ENCODE measurements at regions not wholly inside any gene's neighbourhood (a gene's known extent, or its start where the extent isn't known, plus 50 kb on each side); places are given as distances from the start of the nearest gene placed in this dataset.

DNA sequence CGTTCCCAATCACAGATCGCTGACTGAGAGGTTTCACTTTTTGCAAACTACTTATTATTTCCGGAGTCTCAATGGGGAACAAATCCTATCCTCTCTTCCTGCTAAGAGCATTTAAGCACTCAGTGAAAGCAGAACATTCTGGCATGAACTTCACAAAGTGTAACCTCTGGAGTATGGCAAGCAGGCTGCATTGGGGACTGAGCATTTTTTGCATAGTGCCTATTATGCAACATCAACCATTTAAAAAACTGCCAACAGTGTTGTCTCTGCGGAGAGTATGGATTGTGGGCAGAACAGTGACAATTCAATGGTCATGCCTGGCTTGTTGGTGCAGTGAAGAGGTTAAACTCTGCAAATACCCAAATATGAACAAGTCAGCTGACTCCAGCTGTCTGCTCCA is 484.6 kb downstream of the OLFM4 start:
- Histone ChIP-seq H3K36me3 (ENCODE audit: insufficient read depth, low read length) (no peaks in the 10 kb centered on the region), H3K9me3 (replicated peaks; ENCODE audit: low read length) (peaks cover 8% of the 10 kb centered on the region), H3K9ac (ENCODE audit: low read depth, low read length) (no peak overlapping the region), H3K4me3 (ENCODE audit: low read length) (no peak overlapping the region), H3K4me2 (ENCODE audit: low read length) (no peak overlapping the region), H3K27me3 (ENCODE audit: control insufficient read depth, insufficient read depth, low read length) (no peaks in the 10 kb centered on the region), H3K4me1 (ENCODE audit: control insufficient read depth, insufficient read depth, low read length) (no peaks in the 10 kb centered on the region)

DNA sequence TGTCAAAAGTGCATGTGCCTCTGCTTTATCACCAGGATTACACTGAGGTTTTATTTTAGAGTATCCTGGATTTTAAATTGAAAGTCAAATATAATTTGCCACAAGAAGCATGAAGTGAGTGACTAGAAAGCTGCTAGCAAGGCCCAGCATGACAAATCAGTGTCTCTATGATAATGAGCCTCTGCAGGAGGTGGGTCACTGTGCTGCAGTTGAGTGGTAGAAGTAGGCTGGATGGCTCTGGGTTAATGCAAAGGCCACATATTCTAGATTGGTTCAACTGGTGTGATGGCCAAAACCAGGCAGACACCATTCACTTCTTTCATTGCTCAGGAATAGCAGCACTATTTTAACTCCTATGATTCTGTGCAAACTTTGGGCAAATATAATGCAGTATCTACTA is 491.5 kb downstream of the OLFM4 start:
- no peak overlapping the region for H3K9ac ChIP-seq (ENCODE audit: low read depth, low read length)
- H3K9me3 ChIP-seq (replicated peaks; ENCODE audit: low read length): peaks cover 15% of the 10 kb centered on the region
- H3K4me3 ChIP-seq (ENCODE audit: low read length): no peak overlapping the region
- no peaks in the 10 kb centered on the region for H3K36me3 ChIP-seq (ENCODE audit: insufficient read depth, low read length)
- no peaks in the 10 kb centered on the region for H3K4me1 ChIP-seq (ENCODE audit: control insufficient read depth, insufficient read depth, low read length)
- no peak overlapping the region for H3K4me2 ChIP-seq (ENCODE audit: low read length)
- H3K27me3 ChIP-seq (ENCODE audit: control insufficient read depth, insufficient read depth, low read length): no peaks in the 10 kb centered on the region

DNA sequence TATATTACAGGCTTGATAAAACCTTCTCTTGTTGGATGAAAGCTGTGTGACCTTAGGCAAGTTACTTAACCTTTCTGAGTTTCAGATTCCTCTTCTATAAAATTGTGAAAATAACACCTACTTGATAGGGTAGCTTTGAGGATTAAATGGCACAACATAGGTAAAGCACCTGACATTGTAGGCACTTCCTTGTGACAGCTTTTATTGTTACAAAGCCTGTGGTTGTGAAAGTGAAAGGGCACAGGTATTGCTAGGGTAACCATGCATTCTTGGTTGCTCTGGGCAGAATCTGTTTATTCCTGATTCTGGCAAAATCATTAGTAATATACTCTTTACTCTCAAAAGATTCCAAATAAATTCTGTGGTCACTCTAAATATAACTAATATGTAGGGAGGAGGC is 493.4 kb downstream of the OLFM4 start:
- Histone ChIP-seq H3K9ac (ENCODE audit: low read depth, low read length) (no peak overlapping the region), H3K27me3 (ENCODE audit: control insufficient read depth, insufficient read depth, low read length) (no peaks in the 10 kb centered on the region), H3K9me3 (replicated peaks; ENCODE audit: low read length) (peaks cover 15% of the 10 kb centered on the region), H3K36me3 (ENCODE audit: insufficient read depth, low read length) (no peaks in the 10 kb centered on the region), H3K4me2 (ENCODE audit: low read length) (no peak overlapping the region), H3K4me1 (ENCODE audit: control insufficient read depth, insufficient read depth, low read length) (no peaks in the 10 kb centered on the region), H3K4me3 (ENCODE audit: low read length) (no peak overlapping the region)

DNA sequence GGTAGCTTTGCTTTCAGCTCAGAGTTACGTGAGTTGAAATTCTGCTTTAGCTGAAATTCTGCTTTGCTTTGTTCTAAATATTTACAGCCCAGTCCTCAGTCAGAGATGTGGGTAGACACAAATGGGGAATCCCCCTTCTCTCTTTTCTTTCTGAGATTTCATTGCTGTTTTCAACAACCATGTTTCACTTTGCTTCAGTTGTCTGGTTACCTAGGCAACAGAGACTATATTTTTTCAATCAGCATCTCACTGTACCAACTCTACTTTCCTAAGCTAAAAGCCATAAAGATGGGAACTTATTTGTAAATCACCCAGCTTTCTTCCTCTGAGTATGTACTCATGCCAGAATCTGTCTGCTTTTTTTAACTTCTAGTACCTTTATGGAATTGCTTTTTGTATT is 509.0 kb downstream of the OLFM4 start:
- no peaks in the 10 kb centered on the region for H3K27me3 ChIP-seq (ENCODE audit: control insufficient read depth, insufficient read depth, low read length)
- no peaks in the 10 kb centered on the region for H3K4me1 ChIP-seq (ENCODE audit: control insufficient read depth, insufficient read depth, low read length)
- H3K4me2 ChIP-seq (ENCODE audit: low read length): no peak overlapping the region
- no peaks in the 10 kb centered on the region for H3K36me3 ChIP-seq (ENCODE audit: insufficient read depth, low read length)
- no peak overlapping the region for H3K9ac ChIP-seq (ENCODE audit: low read depth, low read length)
- H3K9me3 ChIP-seq (replicated peaks; ENCODE audit: low read length): no peaks in the 10 kb centered on the region
- H3K4me3 ChIP-seq (ENCODE audit: low read length): no peak overlapping the region

GRCh38 chr13:53545340-53545941 is 516.8 kb downstream of the OLFM4 start:
- Histone ChIP-seq H3K9me3 (replicated peaks; ENCODE audit: low read length) (peaks cover 7% of the 10 kb centered on the region), H3K4me2 (ENCODE audit: low read length) (no peak overlapping the region), H3K36me3 (ENCODE audit: insufficient read depth, low read length) (no peaks in the 10 kb centered on the region), H3K27me3 (ENCODE audit: control insufficient read depth, insufficient read depth, low read length) (no peaks in the 10 kb centered on the region), H3K4me1 (ENCODE audit: control insufficient read depth, insufficient read depth, low read length) (no peaks in the 10 kb centered on the region), H3K9ac (ENCODE audit: low read depth, low read length) (no peak overlapping the region), H3K4me3 (ENCODE audit: low read length) (no peak overlapping the region)

- H3K4me1 ChIP-seq (ENCODE audit: control insufficient read depth, insufficient read depth, low read length): no peaks in the 10 kb centered on the region
- no peaks in the 10 kb centered on the region for H3K36me3 ChIP-seq (ENCODE audit: insufficient read depth, low read length)
- H3K4me3 ChIP-seq (ENCODE audit: low read length): no peak overlapping the region
- no peak overlapping the region for H3K9ac ChIP-seq (ENCODE audit: low read depth, low read length)
- H3K27me3 ChIP-seq (ENCODE audit: control insufficient read depth, insufficient read depth, low read length): no peaks in the 10 kb centered on the region
- H3K4me2 ChIP-seq (ENCODE audit: low read length): no peak overlapping the region
- H3K9me3 ChIP-seq (replicated peaks; ENCODE audit: low read length): peaks cover 5% of the 10 kb centered on the region
Observed at GRCh38 chr13:53560556-53560955, 531.9 kb downstream of the OLFM4 start.

GRCh38 chr13:53562419-53562818 is 533.8 kb downstream of the OLFM4 start:
- H3K9me3 ChIP-seq (replicated peaks; ENCODE audit: low read length): peaks cover 4% of the 10 kb centered on the region
- H3K9ac ChIP-seq (ENCODE audit: low read depth, low read length): no peak overlapping the region
- H3K4me2 ChIP-seq (ENCODE audit: low read length): no peak overlapping the region
- no peak overlapping the region for H3K4me3 ChIP-seq (ENCODE audit: low read length)
- no peaks in the 10 kb centered on the region for H3K36me3 ChIP-seq (ENCODE audit: insufficient read depth, low read length)
- no peaks in the 10 kb centered on the region for H3K27me3 ChIP-seq (ENCODE audit: control insufficient read depth, insufficient read depth, low read length)
- no peaks in the 10 kb centered on the region for H3K4me1 ChIP-seq (ENCODE audit: control insufficient read depth, insufficient read depth, low read length)

DNA sequence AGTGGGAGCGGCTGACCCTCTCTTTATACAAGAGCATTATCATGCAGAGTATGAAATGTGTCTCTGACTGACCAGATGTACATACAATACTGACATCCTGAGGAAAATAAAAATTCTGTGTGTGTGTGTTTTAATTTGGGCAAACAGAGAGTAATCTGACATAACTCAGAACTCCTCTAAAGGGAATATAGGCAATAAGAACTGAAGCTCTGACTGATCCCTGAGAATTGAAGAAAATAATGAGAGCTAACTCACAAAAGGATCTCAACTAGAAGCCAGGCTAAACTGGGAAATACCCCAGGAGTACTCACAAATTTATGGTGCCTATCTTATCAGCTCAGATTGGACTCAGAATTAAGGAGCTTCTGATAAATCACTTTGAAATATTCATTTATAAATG is 539.9 kb downstream of the OLFM4 start:
- H3K4me1 ChIP-seq (ENCODE audit: control insufficient read depth, insufficient read depth, low read length): no peaks in the 10 kb centered on the region
- no peak overlapping the region for H3K9ac ChIP-seq (ENCODE audit: low read depth, low read length)
- H3K9me3 ChIP-seq (replicated peaks; ENCODE audit: low read length): no peaks in the 10 kb centered on the region
- no peaks in the 10 kb centered on the region for H3K27me3 ChIP-seq (ENCODE audit: control insufficient read depth, insufficient read depth, low read length)
- no peaks in the 10 kb centered on the region for H3K36me3 ChIP-seq (ENCODE audit: insufficient read depth, low read length)
- no peak overlapping the region for H3K4me3 ChIP-seq (ENCODE audit: low read length)
- H3K4me2 ChIP-seq (ENCODE audit: low read length): no peak overlapping the region

DNA sequence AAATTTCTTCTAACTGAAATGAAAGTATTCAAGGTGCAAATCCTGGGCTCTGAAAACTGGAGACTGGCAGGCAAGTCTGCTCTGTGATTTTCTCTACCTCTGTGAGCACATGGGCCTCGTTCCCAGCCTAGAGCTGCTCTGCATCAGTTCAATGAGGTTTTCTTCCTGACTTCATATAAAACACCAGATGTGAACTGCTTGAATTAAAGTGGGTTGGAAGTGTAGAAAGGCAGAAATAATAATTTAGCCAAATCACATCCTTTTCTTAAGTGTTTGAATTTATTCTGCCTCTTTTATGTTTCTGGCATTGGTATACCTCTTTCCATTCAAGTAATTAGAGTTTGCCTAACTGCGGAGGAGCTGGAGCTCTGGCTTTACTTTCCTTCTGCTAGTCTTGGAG is 540.8 kb downstream of the OLFM4 start:
- no peaks in the 10 kb centered on the region for H3K36me3 ChIP-seq (ENCODE audit: insufficient read depth, low read length)
- H3K4me3 ChIP-seq (ENCODE audit: low read length): no peak overlapping the region
- H3K9ac ChIP-seq (ENCODE audit: low read depth, low read length): no peak overlapping the region
- H3K4me2 ChIP-seq (ENCODE audit: low read length): no peak overlapping the region
- H3K9me3 ChIP-seq (replicated peaks; ENCODE audit: low read length): no peaks in the 10 kb centered on the region
- no peaks in the 10 kb centered on the region for H3K4me1 ChIP-seq (ENCODE audit: control insufficient read depth, insufficient read depth, low read length)
- H3K27me3 ChIP-seq (ENCODE audit: control insufficient read depth, insufficient read depth, low read length): no peaks in the 10 kb centered on the region

GRCh38 chr13:53601113-53601512 is 572.5 kb downstream of the OLFM4 start:
- H3K9ac ChIP-seq (ENCODE audit: low read depth, low read length): no peak overlapping the region
- no peaks in the 10 kb centered on the region for H3K9me3 ChIP-seq (replicated peaks; ENCODE audit: low read length)
- H3K4me2 ChIP-seq (ENCODE audit: low read length): no peak overlapping the region
- H3K36me3 ChIP-seq (ENCODE audit: insufficient read depth, low read length): no peaks in the 10 kb centered on the region
- H3K4me3 ChIP-seq (ENCODE audit: low read length): no peak overlapping the region
- no peaks in the 10 kb centered on the region for H3K27me3 ChIP-seq (ENCODE audit: control insufficient read depth, insufficient read depth, low read length)
- H3K4me1 ChIP-seq (ENCODE audit: control insufficient read depth, insufficient read depth, low read length): no peaks in the 10 kb centered on the region

DNA sequence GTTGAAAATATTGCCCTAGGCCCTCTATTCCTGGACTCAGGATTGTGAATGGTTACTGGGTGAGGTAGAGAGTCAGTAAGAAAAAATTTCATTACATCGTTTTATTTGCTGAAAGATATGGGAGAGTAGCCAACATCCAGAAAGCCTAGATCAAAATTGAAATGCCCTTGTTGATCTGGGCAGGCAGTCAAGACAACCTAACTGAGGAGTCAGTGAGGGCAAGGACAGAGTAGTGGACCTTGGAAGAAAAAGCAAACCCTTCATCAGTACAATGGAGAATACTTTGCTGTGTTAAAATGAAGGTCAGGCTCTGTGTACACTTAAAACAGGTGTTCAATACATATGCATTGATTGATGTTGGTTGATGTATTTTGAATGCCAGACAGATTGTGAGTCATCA is 576.7 kb downstream of the OLFM4 start:
- Histone ChIP-seq H3K4me3 (ENCODE audit: low read length) (no peak overlapping the region), H3K4me2 (ENCODE audit: low read length) (no peak overlapping the region), H3K36me3 (ENCODE audit: insufficient read depth, low read length) (no peaks in the 10 kb centered on the region), H3K9me3 (replicated peaks; ENCODE audit: low read length) (no peaks in the 10 kb centered on the region), H3K9ac (ENCODE audit: low read depth, low read length) (no peak overlapping the region), H3K27me3 (ENCODE audit: control insufficient read depth, insufficient read depth, low read length) (no peaks in the 10 kb centered on the region), H3K4me1 (ENCODE audit: control insufficient read depth, insufficient read depth, low read length) (no peaks in the 10 kb centered on the region)

GRCh38 chr13:53612200-53612599 is 583.6 kb downstream of the OLFM4 start:
- no peaks in the 10 kb centered on the region for H3K36me3 ChIP-seq (ENCODE audit: insufficient read depth, low read length)
- H3K4me2 ChIP-seq (ENCODE audit: low read length): no peak overlapping the region
- H3K9ac ChIP-seq (ENCODE audit: low read depth, low read length): no peak overlapping the region
- H3K27me3 ChIP-seq (ENCODE audit: control insufficient read depth, insufficient read depth, low read length): no peaks in the 10 kb centered on the region
- no peaks in the 10 kb centered on the region for H3K9me3 ChIP-seq (replicated peaks; ENCODE audit: low read length)
- no peaks in the 10 kb centered on the region for H3K4me1 ChIP-seq (ENCODE audit: control insufficient read depth, insufficient read depth, low read length)
- no peak overlapping the region for H3K4me3 ChIP-seq (ENCODE audit: low read length)

All from skeletal muscle satellite cell (primary cell).